Right renal cortex interstitium (tissue), 3 donors: ENCODE measurements at regions not wholly inside any gene's neighbourhood (a gene's known extent, or its start where the extent isn't known, plus 50 kb on each side); places are given as distances from the start of the nearest gene placed in this dataset.

Source experiments
- DNase-seq, 3 donors: peaks; one replicate each; pipeline ENCODE4 v3.0.0-alpha.2; 2013; ENCODE audit warnings: low read depth in 3 of 3, low spot score in 2 of 3

- DNase-seq: no peak
Measured at GRCh38 chr7:156090988-156091387, 278.7 kb upstream of the SHH start.

GRCh38 chr7:156089222-156089621 is 277.0 kb upstream of the SHH start:
- no peak for DNase-seq

- DNase-seq: no peak
Measured at GRCh38 chr7:156088115-156088514, 275.9 kb upstream of the SHH start.

GRCh38 chr7:156082048-156083040 is 270.1 kb upstream of the SHH start:
- no peak for DNase-seq

GRCh38 chr7:156080596-156080995 is 268.3 kb upstream of the SHH start:
- DNase-seq: no peak

- DNase-seq: no peak
Measured at GRCh38 chr7:156080046-156080445, 267.8 kb upstream of the SHH start.

GRCh38 chr7:156079156-156079555 is 266.9 kb upstream of the SHH start:
- DNase-seq: no peak

GRCh38 chr7:156074982-156075615 is 262.8 kb upstream of the SHH start:
- no peak for DNase-seq

GRCh38 chr7:156074084-156074483 is 261.8 kb upstream of the SHH start:
- no peak for DNase-seq

- DNase-seq: no peak
Measured at GRCh38 chr7:156073366-156074052, 261.2 kb upstream of the SHH start.

GRCh38 chr7:156071612-156072011 is 259.3 kb upstream of the SHH start:
- no peak for DNase-seq

GRCh38 chr7:156069891-156070290 is 257.6 kb upstream of the SHH start:
- DNase-seq: no peak

GRCh38 chr7:156067156-156067555 is 254.9 kb upstream of the SHH start:
- DNase-seq: no peak

- no peak for DNase-seq
Measured at GRCh38 chr7:156065400-156065799, 253.1 kb upstream of the SHH start.

- DNase-seq: no peak
Measured at GRCh38 chr7:156064971-156065386, 252.7 kb upstream of the SHH start.

- DNase-seq: no peak
Measured at GRCh38 chr7:156063241-156063810, 251.1 kb upstream of the SHH start.

- DNase-seq: no peak
Measured at GRCh38 chr7:156062286-156062685, 250.0 kb upstream of the SHH start.

GRCh38 chr7:156061689-156062255 is 249.5 kb upstream of the SHH start:
- no peak for DNase-seq

GRCh38 chr7:156060925-156061324 is 248.7 kb upstream of the SHH start:
- no peak for DNase-seq

GRCh38 chr7:156059369-156059768 is 247.1 kb upstream of the SHH start:
- no peak for DNase-seq

- DNase-seq: no peak
Measured at GRCh38 chr7:156058248-156058647, 246.0 kb upstream of the SHH start.
